ENCODE measurements at regions not wholly inside any gene's neighbourhood (a gene's known extent, or its start where the extent isn't known, plus 50 kb on each side); places are given as distances from the start of the nearest gene placed in this dataset.

GRCh38 chr20:57848282-57848681 is 138.5 kb upstream of the PMEPA1 start:
- TF ChIP-seq CTCF (optimal IDR thresholded peaks at IDR 0.05 in 1 of 3, IDR thresholded peaks at IDR 0.05 in 1 of 3, conservative IDR thresholded peaks at IDR 0.05 in 1 of 3; ENCODE audit: extremely low read depth in 1 of 3, insufficient read depth in 2 of 3, low read length in 3 of 3), result no peak
- TF ChIP-seq EZH2 (IDR thresholded peaks at IDR 0.05; ENCODE audit: low read length), result no peak
